ELR (cell line): ENCODE measurements at regions not wholly inside any gene's neighbourhood (a gene's known extent, or its start where the extent isn't known, plus 50 kb on each side); places are given as distances from the start of the nearest gene placed in this dataset.

ENCODE experiments used
- DNase-seq: peaks from one replicate; pipeline ENCODE4 v3.0.0-alpha.2; 2015; ENCODE audit warnings: low read depth

- no peak for DNase-seq
Measured at GRCh38 chr4:15376145-15376544, 51.7 kb upstream of the C1QTNF7 start.

GRCh38 chr4:15376594-15376993 lies 51.2 kb upstream of the C1QTNF7 start:
- DNase-seq, result peak; percentile 36
